ENCODE measurements at regions not wholly inside any gene's neighbourhood (a gene's known extent, or its start where the extent isn't known, plus 50 kb on each side); places are given as distances from the start of the nearest gene placed in this dataset.
"Not testable (repeated sequence)": the region's sequence is repeated elsewhere in the genome, so short reads cannot be mapped to it uniquely, and the experiment has no call there.

DNA sequence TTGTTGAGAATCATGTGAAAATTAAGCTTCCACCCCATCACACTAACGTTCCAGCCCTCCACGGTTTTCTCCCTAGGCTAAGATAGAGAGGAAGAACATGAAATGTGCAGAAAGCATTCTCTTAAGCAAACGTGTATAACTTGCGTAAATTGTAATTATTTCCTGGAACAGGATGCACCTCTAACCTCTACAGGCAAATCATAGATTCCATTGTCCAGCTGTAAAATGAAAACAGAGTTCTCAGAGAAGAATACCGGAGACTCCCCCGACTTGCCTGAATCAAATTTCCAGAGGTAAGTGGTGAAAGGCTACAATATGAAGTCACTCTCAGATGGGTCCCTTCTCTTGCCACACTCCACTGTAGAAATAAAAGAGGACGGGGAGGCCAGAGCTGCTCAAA is 211.4 kb downstream of the FAM72C start:
- not testable (repeated sequence) for DNase-seq

DNA sequence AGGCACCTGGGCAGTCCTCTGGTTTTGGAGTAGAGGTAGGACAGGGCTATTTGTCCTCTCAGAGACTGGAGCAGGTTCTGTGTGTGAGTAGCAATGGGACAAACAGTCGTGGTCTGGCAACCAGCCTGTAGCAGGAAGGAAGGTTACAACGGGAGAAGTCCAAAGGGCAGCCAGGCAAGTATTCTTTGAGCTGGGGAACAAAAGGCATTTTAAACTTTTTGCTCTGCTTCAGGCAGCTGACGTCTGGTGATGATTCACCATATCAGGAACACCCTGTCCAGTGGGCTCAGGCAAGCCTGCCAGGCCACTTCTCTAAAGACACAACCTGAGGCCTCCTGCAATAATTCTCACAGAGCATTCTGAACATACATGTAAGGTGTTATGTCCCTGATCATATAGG is 215.8 kb downstream of the FAM72C start:
- DNase-seq = not testable (repeated sequence)

DNA sequence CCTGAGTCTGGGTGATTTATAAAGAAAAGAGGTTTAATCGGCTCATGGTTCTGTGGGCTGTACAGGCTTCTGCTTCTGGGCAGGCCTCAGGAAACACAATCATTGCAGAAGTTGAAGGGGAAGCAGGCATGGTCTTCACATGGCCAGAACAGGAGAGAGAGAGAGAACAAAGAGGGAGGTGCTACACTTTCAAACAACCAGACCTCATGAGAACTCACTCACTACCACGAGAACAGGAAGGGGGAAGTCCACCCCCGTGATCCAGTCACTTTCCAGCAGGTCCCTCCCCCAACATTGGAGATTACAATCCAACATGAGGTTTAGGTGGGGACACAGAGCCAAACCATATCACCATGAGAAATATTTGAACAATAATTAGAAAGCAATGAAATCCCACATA is 222.9 kb downstream of the FAM72C start:
- DNase-seq = no peak

DNA sequence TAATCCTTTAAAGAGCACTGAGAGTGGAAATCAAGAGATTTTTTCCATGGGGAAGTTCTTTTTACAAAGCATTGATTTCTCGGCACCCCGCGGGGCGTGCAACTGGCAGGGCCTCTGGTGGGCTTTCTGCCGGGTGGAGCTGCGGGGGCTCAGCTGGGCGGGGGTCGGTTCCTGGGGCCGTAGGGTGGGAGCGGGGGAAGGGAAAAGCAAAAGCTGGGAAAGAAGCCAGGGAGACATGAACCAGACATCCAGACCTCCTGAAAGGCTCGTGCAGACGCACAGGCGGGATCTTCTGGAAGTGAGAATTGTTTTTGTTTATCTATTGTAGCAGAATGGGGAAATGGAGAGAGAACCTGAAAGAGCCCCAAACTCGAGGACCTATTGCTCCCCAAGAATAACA is 235.2 kb downstream of the FAM72C start:
- no peak for DNase-seq

DNA sequence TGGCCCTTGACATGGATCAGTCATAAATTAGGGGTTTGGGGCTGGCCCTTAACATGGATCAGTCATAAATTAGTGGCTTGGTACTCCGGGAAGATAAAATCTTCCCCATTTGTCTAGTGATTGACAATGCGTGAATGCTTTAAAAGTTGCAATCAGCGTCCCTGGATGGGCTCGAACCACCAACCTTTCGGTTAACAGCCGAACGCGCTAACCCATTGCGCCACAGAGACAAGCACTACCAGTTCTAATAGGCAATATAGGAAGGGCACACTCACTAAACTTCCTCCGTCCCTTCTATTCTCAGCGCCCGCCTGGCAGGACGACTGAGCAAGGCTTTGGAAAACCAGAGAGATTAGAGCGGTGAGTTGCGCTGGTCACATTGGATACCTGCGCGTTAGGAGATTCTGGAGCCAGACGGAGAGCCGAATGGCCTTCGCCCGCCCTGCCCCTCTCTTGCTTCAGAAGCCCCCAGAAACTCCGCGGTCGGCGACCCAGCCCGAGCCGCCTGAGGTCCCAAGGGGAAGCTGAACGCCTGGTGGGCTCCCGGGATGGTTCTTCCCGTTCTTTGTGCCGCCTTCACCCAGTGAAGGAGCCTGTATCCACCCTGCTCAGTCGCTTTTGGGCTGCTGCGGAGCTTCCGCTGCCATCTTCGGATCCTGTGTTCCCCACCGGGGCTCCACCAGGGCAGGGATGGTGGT is 235.9 kb downstream of the FAM72C start:
- no peak for DNase-seq

DNA sequence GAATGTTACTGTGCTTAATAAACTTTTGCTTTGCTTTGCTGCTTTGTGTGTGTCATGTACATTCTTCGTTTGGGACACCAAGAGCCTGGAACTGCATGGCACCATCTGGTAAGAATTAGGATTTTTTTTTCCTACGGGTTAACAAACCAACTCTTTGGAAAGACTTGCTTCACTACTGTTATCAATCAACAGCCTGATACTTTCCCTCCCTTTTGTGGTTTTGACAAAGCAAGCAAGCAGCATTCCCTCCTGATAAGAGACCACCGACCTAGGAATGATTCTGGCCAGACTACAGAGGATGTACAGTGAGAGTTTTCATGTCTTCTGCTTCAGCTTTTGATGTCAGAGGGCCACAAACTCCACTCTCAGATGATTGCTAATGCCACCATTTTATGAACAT is 237.5 kb downstream of the FAM72C start:
- DNase-seq = not testable (repeated sequence)

DNA sequence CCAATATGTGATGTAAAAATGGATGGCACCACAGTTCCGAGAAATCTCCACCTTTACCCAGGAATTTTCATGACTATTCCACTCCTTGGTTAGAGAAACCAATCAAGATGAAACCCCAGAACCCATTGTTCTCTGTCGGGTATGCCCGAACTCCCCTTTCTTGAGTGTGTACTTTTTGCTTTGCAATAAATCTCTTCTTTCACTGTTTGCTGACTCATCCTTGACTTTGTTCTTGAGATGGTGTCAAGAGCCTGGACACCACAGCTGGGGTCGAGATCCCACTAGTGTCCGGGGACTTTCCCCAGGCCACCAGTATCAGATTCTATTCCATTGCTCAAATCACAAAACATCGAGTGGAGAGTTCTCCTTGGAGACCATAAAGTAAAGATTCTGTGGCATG is 240.9 kb downstream of the FAM72C start:
- DNase-seq = not testable (repeated sequence)

DNA sequence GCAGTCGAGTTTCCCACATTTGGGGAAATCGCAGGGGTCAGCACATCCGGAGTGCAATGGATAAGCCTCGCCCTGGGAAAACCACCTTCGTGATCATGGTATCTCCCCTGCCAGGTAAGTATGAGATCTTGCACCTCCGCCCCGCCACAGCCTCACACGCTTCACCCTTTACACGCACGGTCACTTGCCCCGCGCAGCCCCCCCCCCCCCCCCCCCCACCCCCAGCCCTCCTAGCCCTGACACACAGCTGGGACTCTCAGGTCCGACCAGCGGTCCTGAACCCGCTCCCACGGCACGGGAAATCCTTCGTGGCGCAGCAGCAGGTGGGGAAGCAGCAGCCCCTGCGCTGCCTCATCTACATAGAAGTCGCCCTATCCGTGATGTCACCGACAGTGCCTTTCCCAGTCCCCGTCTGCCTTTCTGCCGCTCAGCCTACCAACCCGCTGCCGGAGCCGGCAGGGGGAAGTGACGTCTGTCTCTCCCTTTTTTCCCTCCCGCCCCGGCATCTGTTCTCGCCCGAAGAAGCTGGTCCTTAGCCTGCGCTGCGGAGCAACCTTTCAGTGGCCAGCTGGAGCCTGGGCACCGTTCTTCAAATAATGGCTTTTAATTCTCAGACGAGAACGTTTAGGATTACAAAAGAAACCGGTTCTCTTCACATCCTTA is 242.2 kb downstream of the FAM72C start:
- not testable (repeated sequence) for DNase-seq

DNA sequence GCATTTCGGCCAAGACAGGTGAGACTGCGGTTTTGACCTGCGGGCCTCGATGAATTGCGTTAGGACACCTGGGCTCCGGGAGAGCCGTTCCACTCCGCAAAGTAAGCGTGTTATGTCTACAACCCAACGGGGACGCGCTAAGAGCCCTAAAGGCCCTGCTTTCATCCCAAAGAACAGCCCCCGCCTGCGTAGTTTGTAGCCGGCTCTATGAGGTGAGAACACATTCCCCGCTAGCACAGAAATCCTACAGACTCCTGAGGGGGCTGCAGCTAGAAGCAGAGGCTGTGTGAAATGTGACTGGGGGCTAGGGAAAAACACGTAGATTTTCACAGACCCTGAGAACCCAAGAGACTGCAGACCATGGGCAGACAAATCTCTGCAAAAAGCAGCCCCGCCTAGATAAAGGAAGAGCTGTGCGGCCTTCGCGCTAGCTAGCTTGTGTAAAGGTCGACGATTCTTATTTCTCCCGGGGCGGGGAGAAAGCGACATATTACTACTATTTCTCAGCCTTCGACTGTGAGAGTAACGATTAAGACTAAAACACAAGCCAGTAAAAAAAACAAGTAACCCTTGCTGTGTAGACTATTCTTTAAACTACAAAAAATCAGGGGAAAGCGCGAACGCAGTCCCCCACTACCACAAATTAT is 242.9 kb downstream of the FAM72C start:
- DNase-seq = not testable (repeated sequence)

DNA sequence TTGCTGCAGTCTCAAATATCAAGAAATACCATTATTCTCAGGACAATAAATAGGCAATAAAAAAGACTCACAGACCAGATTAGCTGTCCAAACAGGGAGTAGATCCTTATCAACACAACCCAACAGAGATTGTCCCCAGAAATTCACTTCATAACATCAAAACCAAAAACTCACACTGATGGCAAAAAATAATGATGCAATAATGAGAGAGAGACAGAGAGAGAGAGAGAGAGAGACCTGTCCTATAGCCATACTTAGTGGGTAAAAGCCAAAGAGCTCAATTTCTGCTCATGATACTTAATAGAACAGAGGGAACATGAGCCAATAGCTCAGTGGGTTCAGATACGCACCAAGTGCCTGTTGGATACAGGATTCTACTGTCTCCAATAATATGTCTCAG is 244.5 kb downstream of the FAM72C start:
- no peak for DNase-seq

DNA sequence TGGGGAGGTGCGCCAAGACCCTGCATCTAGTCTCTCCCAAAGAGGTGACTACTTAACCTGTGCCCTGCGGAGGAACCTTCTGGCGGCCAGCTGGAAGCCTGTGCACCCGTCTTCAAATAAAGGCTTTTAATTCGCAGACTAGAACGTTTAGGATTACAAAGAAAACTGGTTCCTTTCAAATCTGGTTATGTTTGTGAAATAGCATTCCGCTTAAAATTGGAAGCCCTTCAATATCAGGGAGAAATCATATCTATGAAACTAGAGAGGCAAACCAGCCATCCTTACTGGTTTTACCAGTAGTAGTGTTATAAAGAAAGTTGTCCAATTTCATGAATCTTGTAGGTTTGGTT is 250.8 kb downstream of the FAM72C start:
- DNase-seq = no peak

DNA sequence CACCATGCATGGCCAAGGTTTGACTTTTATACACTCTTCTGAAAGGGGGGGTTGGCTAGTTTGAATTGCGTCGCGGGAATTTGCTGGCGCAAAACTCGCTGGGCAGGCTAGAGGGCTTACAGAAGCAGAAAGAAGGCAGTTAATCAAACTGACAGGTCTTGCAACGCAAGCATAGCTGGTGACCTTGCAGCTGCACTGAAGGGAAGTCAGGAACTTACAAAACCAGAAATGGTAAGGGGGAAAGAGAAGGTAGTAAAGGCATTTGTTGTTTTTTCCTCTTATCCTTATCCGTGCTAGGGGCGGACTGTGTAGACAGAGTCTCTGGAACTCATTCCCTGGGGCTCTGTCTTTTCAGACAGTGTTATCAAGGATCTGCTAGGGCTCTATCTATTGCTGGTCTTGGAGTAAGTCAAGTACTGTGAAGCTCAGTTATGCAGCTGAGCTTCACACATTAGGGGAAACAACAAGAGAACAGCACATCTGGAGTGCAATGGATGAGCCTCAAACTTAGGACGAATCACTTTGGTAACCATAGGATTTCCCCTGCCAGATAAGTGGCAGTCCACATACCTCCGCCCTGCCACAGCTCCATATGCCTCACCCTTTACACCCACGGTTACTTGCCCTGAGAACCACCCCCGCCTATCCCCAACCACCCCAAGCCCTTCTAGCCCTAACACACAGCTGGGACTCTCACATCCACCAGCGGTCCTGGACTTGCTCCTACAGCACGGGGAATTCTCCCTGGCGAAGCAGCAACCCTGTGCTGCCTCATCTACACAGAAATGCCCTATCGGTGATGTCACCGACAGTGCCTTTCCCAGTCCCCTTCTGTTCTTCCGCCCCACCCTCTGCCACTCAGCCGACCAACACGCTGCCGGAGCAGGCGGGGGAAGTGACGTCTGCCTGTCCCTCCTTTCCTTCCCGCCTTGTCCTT is 251.4 kb downstream of the FAM72C start:
- no peak for DNase-seq

DNA sequence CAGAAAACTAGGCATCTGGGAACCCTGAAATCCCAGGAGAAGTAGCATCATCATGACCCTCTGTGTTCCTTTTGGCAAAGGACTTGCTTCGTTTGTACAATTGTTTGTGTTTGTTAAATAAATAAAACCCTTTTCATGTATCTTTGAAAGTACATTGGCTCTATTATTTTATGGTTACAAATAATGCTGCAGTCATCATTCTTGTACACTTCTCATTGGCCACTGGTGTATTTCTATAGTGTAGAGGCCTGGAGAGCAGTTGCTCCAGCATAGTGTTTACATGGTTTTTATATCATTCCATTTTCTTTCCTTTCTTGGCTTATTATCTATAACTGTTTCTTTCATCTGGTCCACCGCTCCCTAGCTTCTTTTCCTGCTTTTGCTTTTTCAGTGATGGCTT is 253.3 kb downstream of the FAM72C start:
- DNase-seq = no peak

DNA sequence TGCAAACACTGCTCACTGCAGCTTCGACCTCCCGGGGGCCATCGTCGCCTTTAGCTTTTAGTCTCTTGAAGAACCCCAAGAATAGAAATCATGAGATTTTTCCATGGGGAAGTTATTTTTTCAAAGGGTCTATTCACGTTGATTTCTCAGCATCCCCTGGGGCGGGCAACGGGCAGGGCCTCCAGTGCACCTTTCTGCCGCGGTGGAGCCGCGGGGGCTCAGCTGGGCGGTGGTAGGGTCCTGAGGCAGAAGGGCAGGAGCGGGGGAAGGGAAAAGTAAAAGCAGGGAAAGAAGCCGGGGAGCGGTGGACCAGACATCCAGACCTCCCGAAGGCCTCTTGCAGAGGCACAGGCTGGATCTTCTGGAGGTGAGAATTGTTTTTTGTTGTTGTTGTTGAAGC is 253.8 kb downstream of the FAM72C start:
- DNase-seq = no peak

DNA sequence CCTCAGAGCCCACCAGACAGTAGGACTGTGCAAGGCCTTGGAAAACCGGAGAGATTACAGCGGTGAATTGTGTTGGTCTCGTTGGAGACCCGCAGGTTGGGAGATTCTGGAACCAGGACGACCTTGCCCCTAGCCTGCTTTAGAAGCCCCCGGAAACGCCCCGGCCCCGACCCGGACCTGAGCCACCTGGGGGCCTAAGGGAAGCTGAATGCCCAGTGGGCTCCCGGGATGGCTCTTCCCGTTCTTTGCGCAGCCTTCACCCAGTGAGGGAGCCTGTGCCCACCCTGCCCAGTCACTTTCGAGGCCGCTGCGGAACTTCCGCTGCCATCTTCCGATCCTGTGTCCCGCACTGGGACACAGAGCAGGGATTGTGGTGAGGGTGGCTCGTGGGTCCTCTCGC is 254.4 kb downstream of the FAM72C start:
- DNase-seq = no peak

DNA sequence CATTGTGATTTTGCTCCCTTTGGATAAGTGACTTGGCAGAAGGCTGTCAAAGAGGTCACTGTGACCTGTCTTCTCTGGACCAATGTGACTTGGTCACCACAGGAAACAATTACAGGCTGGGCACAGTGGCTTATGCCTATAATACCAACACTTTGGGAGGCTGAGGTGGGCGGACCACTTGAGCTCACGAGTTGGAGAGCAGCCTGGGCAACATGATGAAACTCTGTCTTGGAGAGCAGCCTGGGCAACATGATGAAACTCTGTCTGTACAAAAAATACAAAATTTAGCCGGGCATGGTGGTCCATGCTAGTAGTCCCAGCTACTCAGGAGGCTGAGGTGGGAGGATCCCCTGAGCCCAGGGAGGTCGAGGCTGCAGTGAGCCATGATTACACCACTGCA is 256.9 kb downstream of the FAM72C start:
- not testable (repeated sequence) for DNase-seq

DNA sequence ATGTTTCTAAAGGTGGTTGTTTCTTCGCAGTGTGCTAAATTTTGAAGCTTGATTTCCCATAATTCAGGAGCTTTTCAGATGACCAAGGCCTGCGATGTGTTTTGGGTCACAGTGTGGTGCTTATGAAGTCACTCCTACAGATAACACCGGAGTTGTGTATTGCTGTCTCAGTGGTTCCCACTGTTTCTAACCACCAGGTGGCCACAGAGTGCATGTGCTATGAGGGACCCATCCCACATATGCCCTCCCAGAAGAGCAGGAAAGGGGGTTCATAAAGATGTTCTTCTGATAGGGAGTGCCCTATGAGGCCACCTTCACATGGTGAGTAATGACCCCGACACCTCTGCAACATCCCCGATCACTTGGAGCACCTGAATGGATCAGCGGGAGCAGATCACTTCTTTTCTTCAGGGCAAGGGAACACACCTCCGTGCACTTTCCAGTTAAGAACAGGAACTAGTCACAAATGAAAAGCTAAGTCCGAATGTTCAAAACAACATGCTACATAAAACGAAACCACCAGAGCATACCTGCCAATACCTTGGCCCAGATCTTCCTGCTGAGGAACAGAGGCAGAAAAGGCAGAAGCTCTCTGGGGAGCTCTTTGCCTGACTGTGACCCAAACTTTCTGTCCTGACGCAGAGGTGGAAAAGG is 262.1 kb downstream of the FAM72C start:
- DNase-seq = not testable (repeated sequence)

DNA sequence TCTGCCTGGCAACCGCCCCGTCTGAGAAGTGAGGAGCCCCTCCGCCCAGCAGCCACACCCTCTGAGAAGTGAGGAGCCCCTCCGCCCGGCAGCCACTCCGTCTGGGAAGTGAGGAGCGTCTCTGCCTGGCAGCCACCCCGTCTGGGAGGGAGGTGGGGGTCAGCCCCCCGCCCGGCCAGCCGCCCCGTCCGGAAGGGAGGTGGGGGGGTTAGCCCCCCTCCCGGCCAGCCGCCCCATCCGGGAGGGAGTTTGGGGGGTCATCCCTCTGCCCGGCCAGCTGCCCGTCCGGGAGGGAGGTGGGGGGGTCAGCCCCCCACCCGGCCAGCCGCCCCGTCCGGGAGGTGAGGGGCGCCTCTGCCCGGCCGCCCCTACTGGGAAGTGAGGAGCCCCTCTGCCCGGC is 269.0 kb downstream of the FAM72C start:
- not testable (repeated sequence) for DNase-seq

DNA sequence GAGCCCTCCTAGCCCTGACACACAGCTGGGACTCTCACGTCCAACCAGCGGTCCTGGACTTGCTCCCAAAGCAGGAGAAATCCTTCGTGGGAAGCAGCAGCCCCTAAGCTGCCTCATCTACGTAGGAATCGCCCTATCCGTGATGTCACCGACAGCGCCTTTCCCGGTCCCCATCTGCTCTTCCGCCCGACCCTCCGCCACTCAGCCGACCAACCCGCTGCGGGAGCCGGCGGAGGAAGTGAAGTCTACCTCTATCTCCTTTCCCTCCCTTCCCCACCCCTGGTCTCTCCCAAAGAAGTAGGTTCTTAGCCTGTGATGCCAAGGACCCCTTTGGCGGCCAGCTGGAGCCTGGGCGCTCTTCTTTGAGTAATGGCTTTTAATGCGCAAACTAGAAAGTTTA is 272.1 kb downstream of the FAM72C start:
- DNase-seq = no peak

DNA sequence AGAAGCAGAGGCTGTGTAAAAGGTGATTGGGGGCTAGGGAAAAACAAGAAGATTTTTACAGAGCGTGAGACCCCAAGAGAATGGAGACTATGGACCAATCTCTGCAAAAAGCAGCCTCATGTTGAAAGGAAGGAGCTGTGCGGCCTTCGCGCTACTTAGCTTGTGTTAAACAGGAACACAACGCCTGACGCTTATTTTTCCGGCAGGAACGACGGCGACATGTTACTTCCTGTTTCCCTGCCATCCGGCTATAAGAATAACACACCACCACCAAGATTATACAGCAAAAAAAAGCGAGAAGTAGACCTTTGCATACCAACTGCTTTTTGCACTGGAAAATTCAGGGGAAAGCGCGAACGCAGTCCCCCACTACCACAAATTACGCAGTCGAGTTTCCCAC is 272.7 kb downstream of the FAM72C start:
- no peak for DNase-seq

DNA sequence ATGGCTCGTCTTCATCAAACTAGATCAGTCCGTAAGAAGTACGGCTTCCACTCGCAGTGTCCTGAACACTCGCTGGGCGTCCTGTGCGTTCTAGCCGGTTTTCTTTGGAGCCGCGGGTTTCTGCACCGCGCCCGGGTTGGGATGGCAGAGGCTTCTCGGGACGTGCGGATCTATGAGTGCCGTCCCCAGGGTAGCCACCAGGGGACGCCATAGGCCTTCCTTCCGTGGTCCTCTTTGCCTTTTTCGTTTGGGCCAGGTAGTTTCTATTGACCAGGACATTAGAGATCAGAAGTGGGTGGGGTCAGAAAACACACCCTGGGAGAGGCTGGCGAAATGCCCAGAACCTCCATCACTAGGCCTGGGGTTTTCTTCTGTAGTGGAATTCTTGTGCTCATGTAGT is 273.8 kb downstream of the FAM72C start:
- DNase-seq = no peak

DNA sequence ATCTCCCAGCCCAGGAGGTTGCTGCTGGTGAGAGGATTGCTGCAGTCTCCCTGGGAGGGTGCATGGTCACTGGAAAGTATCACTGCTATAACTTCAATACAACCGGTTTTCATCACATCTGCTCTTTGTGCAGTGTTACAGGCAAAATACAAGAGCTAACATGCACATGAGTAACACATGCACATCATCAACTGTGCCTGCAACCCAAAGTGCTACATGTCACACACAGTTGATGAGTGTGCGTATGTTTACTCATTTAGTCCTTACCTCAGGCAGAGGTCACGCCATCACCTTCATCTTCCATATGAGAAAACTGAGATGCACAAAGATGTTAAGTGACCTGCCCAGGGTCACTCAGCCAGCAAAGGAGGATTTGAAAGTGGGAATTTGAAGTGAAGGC is 277.7 kb downstream of the FAM72C start:
- DNase-seq = no peak
